ENCODE measurements at regions not wholly inside any gene's neighbourhood (a gene's known extent, or its start where the extent isn't known, plus 50 kb on each side); places are given as distances from the start of the nearest gene placed in this dataset.
A peak's percentile ranks its signal among the peaks of the same experiment; 100 is the strongest.
"Not testable (repeated sequence)": the region's sequence is repeated elsewhere in the genome, so short reads cannot be mapped to it uniquely, and the experiment has no call there.

DNA sequence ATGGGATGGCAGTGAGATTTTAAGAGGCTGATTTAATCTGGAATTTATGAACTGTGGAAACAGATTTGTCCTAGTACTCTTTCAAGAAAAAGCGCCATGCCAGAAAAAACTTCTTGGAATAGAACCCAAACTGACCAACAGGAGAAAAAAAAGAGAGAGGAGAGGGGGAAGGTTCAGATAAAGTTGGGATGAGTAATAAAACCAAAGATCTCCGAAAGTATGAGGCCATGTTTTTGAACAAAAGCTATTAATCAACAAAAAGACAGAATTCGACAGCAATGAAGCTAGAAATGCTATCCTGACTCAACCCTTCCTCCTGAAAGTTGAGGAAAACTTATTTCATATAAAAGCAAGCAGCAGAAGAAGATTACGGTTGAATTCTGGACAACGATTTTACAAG lies 135.5 kb downstream of the CEMIP2 start:
- DNase-seq (ENCODE audit: low read depth in 3 of 3, low spot score in 2 of 3), result no peak

DNA sequence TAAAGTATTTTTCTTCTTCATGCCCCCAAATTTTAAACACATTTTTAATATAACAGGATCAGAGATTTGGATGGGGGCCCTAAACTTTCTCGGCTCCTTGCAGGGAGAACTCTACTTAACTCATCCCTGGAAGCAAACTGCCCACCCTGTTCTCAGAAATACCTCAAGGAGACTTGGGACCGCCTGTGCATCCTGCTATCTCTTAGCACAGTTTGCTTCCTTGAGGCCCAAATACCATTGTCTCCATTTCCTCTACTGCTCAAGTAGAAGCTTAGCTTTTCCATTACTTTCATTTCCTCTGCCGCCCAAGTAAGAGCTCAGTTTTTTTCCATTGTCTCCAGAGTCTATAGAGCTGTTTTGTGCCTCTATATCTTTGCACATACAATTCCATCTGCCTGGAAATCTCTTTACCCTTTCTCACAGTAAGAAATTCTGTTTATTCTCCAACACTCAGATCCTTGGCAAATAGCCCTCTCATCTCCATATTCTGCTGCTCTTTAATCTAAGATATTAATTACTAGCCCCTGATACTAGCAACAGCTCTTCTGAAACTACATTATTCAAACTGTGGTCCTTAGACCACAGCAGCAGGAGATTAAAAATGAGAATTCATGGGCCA lies 137.8 kb downstream of the CEMIP2 start:
- no peak for DNase-seq (ENCODE audit: low read depth in 3 of 3, low spot score in 2 of 3)

DNA sequence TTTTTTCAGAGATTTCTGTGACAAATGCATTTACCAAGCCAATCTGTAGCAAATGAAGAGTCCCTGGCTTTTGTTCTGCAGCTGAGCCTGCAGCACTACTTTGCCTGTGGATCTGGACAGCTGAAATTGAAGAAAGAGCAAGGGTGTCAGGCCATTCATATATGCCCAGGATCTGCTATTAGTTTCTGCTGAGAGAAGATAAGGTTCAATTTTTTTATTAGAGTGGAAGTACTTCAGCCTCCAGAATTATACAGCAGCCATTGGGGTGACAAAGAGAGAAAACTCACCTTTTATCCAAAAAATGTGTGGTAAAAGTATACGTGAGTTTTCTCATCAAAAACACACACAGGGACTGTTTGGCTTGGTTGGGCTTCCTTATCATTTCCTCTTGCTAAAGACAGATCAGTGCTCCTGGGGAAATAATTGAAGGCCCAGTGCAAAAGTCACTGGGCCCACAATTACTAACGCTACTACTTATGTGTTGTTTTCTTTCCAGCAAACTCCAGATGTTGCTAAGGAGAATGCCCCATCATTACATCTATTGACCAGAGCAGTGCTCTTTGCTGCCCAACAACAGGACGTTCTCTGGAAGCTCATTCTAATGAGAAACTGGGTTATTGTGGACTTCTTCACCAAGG lies 138.6 kb downstream of the CEMIP2 start:
- no peak for DNase-seq (ENCODE audit: low read depth in 3 of 3, low spot score in 2 of 3)

DNA sequence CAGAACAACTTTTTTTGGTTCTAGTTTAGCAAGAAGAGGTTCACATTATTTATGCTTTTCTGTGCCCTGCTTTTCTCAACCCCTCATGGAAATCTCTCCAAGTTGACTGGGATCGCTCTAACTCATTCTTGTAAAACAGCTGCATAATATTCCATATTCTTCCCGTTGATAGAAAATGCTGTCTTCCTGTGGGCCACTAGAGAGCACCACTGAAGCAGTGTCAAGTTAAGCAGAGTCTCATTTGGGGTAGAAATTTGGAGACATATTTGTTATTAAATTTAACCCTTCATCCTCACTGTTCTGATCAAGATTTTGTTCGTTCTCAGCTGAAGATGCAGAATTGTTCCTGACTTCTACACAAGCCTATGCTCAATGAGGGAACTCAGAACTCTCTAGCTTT lies 140.1 kb downstream of the CEMIP2 start:
- DNase-seq (ENCODE audit: low read depth in 3 of 3, low spot score in 2 of 3), result no peak

DNA sequence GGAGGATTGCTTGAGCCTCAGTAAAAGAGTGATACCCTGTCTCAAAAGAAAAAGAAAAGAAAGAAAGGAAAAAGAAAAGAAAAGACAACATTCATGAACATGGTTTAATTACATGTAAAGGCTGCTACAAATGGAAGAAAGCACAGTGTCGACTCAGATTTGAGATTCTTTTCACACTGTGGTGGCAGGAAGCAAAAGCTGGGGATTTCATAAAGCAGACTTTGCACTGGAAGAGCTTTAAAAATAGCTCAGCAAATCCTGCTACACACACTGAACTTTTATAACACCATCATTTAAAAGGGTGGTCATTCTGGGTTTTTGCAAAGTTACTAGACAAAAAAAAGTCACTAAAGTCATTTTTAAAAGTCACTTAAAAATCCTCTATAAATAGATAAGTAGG lies 140.8 kb downstream of the CEMIP2 start:
- DNase-seq (ENCODE audit: low read depth in 3 of 3, low spot score in 2 of 3), result no peak

DNA sequence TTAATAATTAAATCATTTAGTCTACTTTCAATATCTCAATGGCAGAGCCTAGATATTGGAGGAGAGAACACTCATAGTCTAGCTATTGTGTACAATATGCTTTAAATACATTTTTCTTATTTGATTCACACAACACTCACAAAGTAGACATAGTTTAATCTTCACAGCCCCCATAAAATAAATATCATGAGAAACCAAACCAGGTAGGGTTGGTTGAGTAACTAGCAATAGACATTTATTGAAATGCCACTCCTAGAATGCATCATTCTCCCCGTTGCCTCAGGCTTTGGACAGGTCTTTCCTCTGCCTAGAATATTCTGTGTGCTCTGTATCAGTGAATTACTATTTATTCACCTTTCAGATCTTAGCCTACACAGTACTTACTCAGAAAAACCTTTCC lies 141.9 kb downstream of the CEMIP2 start:
- no peak for DNase-seq (ENCODE audit: low read depth in 3 of 3, low spot score in 2 of 3)

DNA sequence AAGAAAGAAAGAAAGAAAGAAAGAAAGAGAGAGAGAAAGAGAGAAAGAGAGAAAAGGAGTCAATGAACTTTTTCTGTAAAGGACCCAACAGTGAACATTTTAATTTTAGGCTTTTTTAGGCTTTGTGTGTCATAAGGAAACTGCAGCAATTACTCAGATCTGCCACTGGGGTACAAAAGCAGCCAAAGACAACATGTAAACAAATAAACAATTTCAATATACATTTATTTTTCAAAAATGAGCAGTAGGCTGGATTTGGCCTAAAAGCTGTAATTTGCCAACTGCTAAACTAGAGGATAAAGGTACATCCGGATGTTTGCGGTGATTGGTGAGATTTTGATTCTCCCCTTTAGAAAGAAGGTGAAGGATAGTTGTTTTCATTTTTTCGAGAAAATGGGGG lies 143.6 kb downstream of the CEMIP2 start:
- DNase-seq (ENCODE audit: low read depth in 3 of 3, low spot score in 2 of 3), result no peak

DNA sequence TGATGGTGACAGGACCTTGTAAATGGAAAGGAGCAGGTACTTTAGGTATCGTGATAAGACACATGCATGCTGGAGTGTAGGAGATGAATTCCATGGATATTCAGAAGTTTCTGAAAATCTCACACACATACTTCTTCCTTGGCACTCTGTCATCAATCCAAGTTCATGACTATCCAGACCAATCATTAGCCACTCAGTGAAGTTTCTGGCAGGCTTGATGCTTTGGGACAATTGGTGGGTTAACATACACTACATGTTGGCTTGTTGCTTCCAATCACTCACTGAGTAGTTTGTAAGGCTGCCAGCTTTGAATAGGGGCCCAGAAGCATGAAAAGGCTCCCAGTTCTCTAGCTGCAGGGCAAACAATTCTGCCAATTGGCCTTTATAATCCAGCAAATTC lies 147.6 kb downstream of the CEMIP2 start:
- no peak for DNase-seq (ENCODE audit: low read depth in 3 of 3, low spot score in 2 of 3)

DNA sequence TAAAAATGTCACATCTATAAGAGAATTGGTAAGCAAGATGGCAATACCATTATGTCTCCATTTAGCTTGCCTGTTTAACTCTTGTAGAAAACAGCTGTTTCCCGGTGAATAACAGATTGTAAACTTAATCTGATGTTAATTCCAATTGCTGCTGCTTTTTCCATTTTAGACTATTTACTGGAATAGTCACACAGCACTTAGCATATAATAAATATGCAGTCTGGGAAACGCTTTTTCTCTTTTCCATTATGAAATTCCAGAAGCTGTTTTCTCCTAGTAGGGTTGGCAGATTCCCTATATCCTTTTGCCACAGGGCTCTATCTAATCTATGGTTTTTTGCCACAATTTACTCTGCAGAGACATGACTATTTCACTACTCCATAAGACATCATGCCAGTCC lies 148.0 kb downstream of the CEMIP2 start:
- no peak for DNase-seq (ENCODE audit: low read depth in 3 of 3, low spot score in 2 of 3)

DNA sequence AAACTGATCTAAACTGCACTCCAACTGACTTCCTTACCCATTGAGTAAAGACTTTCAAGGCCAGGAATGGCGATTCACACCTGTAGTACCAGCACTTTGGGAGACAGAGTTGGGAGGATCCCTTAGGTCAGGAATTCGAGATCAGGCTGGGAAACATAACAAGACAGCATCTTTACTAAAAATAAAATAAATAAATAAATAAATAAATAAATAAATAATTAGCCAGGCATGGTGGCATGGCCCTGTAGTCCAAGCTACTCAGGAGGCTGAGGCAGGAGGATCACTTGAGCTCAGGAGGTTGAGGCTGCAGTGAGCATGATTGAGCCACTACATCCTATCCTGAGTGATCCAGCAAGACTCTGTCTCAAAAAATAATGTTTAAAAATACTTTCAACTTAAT lies 148.4 kb downstream of the CEMIP2 start:
- DNase-seq (ENCODE audit: low read depth in 3 of 3, low spot score in 2 of 3), result no peak

DNA sequence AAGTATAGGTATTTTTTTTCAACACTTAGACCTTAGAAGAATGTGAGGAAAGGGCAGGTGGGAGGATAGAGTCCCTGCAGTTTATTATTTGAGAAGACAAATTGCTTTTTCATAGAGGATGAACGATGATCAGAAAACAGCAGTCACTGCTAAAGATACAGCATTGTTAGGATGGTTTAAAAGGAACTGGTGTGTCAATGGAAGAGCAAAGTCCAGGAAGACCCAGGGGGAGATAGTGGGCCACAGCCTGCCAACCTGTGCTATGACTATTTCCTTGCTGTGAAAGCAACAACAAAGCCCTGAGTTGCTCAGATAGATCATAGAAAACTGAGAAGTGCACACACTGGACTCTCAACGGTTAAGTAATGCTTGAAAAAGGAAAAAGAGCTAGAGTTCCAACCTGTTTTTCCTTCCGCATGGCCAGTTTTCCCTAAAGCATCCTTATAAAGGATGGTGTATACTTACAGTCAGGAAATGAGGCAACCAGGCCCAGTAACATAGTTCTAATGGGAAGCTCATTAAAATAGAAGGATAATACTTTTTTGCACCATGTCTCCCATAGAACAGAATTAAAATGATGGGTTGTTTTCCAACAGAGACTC lies 153.8 kb downstream of the CEMIP2 start:
- no peak for DNase-seq (ENCODE audit: low read depth in 3 of 3, low spot score in 2 of 3)

DNA sequence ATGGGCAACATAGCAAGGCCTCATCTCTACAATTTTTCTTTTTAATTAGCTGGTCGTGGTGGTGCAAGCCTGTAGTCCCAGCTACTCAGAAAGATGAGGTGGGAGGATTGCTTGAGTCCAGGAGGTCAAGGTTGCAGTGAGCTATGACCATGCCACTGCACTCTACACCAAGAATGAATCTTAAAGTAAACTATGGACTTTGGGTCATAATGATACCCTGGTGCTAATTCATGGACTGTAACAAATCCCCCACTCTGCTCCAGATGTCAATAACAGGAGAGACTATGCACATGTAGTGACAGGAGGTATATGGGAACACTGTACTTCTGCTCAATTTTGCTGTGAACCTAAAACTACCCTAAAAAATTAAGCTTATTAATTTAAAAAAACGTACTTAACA lies 155.4 kb downstream of the CEMIP2 start:
- no peak for DNase-seq (ENCODE audit: low read depth in 3 of 3, low spot score in 2 of 3)

DNA sequence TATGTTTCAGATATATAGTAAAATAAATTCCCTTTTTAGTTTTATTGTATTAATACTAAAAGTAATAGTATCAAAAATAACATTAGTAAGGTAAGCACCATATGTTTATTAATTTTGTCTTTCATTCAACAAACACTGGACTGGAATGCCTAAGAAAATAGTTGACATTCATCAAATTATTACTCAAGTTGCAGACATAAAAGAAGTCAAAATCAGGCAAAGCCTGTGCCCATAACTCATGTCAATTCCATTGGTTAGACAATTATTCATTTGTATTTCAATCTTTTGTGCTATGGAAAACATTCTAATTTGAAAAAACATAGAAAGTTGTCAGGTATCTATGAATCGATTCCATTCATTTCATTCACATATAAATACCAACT lies 158.9 kb downstream of the CEMIP2 start:
- DNase-seq (ENCODE audit: low read depth in 3 of 3, low spot score in 2 of 3), result no peak

DNA sequence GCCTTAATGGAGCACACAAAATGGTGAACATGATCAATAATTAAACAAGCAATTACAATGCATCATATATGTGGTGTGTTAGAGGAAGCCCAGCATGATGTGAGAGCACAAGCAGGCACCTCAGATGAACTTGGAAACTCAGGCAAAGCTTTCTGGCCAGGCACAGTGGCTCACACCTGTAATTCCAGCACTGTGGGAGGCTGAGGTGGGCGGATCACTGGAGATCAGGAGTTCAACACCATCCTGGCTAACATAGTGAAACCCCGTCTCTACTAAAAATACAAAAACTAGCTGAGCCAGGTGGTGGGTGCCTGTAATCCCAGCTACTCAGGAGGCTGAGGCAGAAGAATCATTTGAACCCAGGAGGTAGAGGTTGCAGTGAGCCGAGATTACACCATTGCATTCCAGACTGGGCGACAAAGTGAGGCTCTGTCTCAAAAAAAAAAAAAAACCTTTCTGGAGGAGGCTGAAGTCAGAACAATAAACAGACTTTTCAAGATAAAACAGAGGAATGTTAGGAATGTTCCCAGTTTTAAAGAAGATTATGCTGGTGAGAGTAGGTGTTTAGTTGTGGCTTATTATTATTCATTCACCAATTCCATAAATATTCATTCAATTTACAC lies 159.4 kb downstream of the CEMIP2 start:
- no peak for DNase-seq (ENCODE audit: low read depth in 3 of 3, low spot score in 2 of 3)

DNA sequence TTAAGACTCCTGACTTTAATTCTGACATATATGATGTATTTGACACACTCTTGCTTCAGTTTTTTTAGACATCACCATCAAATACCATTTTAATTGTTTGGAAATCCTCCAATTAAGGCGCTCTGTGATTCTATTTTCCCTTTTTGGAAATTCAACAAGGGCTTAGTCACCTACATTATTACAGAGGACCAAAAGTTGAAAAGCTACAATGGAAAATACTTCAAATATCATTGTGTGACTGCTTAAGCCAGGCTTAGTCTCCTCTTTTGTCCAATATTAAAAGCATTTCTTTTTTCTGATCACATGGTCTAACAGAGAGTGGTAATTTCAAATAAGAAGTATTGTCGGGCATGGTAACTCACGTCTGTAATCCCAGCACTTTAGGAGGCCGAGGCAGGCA lies 160.3 kb downstream of the CEMIP2 start:
- no peak for DNase-seq (ENCODE audit: low read depth in 3 of 3, low spot score in 2 of 3)

DNA sequence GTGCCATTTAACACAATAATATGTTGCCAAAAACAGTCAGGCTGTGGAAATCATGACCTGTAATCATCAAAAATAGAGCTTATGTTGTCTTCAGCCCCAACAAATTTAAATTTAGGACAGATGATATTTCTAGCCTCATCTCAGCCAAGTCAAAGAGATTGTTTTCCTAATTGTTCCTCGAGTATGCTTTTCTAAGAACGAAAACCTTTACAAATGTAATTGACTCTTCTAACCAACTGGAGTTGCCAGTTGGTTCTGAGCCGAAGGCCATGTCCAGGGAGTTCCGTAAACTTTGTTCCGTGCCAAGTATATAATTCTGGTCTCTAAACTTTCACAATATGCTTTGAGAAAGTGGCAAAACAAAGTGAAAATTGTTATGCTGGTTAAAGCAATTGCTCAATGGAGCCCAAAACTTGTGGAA lies 160.8 kb downstream of the CEMIP2 start:
- no peak for DNase-seq (ENCODE audit: low read depth in 3 of 3, low spot score in 2 of 3)

DNA sequence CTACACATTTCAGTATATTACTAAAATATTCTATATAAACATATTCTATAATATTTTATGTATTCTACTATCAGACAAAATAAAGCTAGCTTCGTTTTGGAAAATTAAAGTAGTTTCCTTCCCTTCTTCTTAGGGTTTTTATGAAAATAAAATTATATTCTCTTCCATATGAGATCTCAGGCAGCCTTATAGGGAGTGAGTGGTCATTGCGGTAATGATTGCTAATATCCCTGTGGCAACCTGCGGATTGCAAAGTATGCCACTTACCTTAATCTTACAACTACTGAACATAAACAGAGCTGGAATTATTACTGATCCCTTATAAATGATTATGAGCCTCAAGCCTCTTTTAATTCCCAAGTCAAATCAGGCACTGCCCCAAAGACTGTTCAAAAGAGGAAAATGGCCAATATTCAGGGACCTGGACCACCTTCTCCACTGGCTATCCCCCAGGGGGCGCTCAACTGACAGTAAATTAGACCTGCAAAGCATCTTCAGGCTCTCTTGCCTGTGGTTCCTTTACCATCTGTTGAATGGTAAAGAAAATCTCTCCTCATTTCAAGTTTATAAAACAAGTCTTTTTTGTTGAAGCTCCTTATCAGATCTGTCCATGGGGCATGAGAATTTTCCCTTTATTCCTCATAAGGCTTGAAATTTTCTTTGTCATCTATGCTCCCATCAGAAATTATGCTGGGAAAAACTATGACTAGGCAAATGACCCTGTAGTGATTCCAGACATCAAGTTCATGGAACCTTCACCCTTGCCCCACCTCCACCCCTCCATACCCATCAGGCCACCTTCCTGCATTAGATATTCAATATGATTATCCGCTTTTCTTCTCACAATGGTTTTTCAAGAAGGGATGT lies 163.9 kb downstream of the CEMIP2 start:
- peak in 2 of 3 donors; percentile 36 to 39 for DNase-seq (ENCODE audit: low read depth in 3 of 3, low spot score in 2 of 3)

DNA sequence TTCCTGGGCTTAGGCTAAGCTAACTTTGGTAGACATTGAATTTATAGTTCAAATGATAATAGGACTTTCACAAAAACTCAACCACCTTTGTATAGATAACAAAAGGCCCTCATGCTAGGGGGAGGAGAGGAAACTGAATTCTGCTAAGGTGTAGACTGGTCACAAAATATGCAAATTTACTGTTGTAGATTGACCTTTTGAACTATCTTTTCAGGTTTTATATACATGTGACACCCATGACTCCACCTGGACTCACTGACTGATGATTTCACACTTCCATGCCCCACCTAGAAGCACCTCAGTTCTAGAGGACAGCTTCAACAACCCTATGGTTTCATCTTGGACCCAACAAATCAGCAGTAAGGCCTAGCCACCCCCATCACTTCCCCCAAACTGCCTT lies 165.7 kb downstream of the CEMIP2 start:
- DNase-seq (ENCODE audit: low read depth in 3 of 3, low spot score in 2 of 3), result no peak

DNA sequence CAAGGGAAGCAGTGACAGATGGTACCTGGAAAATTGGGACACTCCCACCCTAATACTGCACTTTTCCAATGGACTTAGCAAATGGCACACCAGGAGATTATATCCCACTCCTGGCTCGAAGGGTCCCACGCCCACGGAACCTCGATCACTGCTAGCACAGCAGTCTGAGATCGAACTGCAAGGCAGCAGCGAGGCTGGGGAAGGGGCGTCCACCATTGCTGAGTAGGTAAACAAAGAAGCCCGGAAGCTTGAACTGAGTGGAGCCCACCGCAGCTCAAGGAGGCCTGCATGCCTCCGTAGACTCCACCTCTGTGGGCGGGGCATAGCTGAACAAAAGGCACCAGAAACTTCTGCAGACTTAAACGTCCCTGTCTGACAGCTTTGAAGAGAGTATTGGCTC lies 172.6 kb downstream of the CEMIP2 start:
- DNase-seq (ENCODE audit: low read depth in 3 of 3, low spot score in 2 of 3), result not testable (repeated sequence)

DNA sequence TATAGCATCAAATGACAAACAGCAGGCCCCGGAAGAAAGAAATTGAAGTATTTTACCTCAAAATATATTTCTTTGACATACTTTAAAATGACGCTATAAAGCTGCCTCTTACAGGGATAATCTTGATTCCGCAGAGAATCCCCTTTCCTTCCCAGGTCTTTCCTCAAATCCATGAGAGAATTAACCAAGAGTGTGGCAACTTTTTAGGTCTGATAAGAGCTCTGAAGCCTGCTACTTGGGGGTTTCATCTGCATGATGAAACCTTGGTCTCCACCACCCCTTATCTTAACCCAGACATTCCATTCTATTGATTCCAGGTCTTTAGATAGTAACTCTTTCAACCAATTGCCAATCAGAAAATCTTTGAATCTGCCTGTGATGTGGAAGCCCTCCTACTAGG lies 173.8 kb downstream of the CEMIP2 start:
- no peak for DNase-seq (ENCODE audit: low read depth in 3 of 3, low spot score in 2 of 3)

DNA sequence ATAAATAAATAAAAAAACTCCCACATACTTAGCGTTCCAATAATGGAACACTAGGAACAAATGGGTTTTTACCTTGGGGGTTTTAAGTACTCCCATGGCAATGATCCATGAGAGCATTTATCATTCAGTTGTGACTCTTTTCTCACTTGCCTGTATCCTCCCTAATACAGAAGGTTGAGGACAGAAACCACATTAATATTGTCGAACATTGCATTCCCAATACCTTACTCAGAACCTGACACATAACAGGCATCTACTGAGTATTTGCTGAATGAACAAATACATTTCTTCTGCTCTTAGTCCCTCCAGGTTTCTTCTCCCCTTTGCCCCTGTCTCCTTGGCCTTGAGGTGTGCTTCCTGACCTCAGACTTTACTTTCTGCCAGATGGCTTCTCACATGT lies 175.9 kb downstream of the CEMIP2 start:
- no peak for DNase-seq (ENCODE audit: low read depth in 3 of 3, low spot score in 2 of 3)
